NCI-H2029 treated with DMSO at 0.1 percent for 48 hours (cell line): ENCODE measurements at regions not wholly inside any gene's neighbourhood (a gene's known extent, or its start where the extent isn't known, plus 50 kb on each side); places are given as distances from the start of the nearest gene placed in this dataset.
"Not testable (repeated sequence)": the region's sequence is repeated elsewhere in the genome, so short reads cannot be mapped to it uniquely, and the experiment has no call there.

ENCODE experiments used
- DNase-seq: peaks from one replicate; lab custom pipeline; 2025; lab: John Stamatoyannopoulos, UW

- DNase-seq, result no peak
Measured at GRCh38 chr1:118828038-118828437, 160.1 kb downstream of the TBX15 start.

DNA sequence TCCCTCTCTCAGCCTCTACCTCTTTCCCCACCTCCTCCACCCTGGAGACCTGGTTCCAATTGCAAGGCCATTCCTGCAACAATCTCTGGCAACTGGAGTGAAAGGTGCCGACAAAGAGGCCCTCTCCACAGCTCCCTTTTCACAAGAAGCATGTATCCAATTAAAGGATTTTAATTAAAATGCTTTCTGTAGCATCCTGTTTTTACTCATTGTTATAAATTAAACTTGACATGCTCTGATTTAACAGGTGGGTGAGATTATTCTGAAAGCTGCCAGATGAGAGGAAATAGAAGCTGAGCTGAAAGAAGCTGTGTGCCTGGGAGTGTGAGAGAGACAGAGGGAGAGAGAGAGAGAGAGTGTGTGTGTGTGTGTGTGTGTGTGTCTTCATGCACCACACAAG lies 160.5 kb downstream of the TBX15 start:
- no peak for DNase-seq

DNA sequence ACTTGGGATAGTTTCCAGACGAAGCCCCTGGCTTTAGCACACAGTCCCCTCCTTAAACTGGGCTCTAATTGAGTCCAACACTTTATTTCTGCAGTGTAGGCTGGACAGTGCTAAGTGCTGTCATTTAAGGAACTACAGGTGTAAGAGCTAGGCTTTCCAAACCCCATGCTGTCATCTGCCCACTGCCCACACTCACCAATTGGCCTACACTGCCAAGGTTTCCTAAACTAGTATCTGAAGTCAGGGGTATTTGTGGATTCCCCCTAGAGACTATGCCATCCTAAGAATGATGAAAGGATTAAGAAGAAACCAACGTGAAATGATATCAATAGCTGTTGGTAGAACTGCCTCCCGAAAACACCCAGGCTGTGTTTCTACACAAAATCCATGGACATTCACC lies 160.9 kb downstream of the TBX15 start:
- no peak for DNase-seq

DNA sequence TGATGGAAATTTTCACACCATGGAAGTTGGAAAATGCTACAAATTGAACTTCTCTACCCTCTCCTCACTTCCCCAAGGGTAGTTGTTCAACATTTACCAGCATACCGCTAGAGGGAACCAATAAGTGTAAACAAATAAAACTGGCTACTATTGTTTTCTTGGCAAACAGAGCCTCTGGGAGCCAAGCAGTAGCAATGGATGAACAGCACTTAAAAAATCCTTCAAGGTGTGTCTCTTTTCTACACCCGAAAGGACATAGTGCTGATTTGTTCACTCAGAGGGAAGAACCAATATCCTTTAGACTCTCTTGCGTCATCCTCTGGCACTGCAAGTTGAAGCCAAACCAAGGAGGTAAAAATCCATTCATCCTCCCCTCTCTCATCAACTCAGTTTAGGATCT lies 161.5 kb downstream of the TBX15 start:
- no peak for DNase-seq

GRCh38 chr1:118825619-118826018 lies 162.5 kb downstream of the TBX15 start:
- DNase-seq, result no peak

- no peak for DNase-seq
Measured at GRCh38 chr1:118821801-118822200, 166.3 kb downstream of the TBX15 start.

GRCh38 chr1:118820864-118821263 lies 167.3 kb downstream of the TBX15 start:
- DNase-seq, result no peak

GRCh38 chr1:118815909-118816308 lies 172.2 kb downstream of the TBX15 start:
- DNase-seq, result no peak

DNA sequence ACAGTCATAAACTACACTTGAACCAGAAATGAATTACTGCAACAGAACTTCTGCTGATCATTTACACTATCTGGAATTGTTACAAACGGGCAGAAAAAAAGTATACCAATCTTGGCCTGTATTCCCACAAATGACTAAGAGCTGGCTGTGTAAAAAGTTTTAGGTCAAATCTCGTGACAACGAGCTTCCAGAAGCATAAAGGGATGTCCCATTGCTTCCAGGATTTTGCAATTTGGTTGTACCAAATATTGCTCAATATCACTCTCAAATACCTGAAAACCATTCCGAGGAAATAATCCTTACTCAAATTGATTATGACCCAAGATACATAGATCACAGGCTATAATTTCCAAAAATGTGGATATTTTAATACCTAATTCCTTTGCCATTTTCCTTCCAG lies 175.6 kb downstream of the TBX15 start:
- DNase-seq, result no peak

- DNase-seq, result no peak
Measured at GRCh38 chr1:118811156-118811555, 177.0 kb downstream of the TBX15 start.

- DNase-seq, result no peak
Measured at GRCh38 chr1:118809586-118809985, 178.6 kb downstream of the TBX15 start.

DNA sequence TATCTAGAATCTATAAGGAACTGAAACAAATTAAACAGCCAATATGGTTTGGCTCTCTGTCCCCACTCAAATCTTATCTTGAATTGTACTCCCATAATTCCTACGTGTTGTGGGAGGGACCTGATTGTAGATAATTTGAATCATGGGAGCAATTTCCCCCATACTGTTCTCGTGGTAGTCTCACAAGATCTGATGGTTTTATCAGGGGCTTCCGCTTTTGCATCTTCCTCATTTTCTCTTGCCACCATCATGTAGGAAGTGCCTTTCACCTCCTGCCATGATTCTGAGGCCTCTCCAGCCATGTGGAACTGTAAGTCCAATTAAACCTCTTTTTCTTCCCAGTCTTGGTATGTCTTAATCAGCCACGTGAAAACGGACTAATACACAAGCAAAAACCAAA lies 185.0 kb downstream of the TBX15 start:
- not testable (repeated sequence) for DNase-seq

DNA sequence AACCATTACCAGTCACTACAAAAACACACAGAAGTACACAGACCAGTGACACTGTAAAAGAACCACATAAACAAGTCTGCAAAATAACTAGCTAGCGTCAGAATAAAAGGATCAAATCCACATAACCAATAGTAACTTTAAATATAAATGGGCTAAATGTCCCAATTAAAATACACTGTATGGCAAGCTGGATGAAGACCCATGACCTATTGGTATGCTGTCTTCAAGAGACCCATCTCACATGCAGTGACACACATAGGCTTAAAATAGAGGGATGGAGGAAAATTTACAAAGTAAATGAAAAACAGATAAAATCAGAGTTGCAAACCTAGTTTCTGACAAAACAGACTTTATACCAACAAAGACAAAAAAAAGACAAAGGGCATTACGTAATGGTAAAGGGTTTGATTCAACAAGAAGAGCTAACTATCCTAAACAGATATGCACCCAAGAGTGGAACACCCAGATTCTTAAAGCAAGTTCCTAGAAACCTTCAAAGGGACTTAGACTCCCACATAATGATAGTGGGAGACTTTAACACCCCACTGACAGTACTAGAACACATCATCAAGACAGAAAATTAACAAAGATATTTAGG lies 196.9 kb downstream of the TBX15 start:
- no peak for DNase-seq

DNA sequence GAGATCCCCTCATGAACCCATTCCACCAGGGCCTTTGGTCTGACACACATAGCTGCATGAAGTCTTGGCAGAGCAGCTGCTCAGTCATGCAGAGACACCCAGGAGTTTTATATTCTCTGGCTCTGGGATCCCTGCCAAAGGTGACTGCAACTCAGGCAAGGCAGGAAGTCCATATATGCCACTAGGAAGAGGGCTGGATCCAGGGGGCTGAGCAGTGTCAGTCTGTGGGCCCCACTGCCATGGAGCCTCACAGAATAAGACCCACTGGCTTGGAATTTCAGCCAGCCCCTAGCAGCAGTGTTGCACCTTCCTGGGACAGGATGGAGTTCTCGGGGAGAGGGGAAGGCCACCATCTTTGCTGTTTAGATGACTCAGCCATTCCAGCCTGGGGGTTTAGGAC lies 199.7 kb downstream of the TBX15 start:
- DNase-seq, result peak; percentile 69

- no peak for DNase-seq
Measured at GRCh38 chr1:118786454-118787155, 201.5 kb downstream of the TBX15 start.

DNA sequence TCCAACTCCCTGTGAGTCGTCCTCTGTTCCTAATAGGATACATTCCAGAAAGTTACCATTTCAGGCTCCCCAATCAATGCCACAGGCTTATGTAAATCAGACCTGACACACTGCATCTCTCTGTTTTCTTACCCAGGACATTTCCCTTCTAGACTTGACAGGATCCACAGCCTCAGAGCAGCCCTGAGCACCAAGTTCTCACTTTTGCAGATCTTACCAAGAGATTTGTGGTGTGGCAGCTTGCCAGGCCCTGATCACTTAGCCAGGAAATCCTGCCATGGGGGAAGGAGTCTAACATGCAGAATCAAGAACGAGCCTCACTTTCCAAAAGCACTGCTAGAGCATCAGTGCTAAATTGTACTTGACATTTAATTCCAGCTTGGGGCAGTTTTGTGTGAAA lies 202.9 kb downstream of the TBX15 start:
- DNase-seq, result no peak

DNA sequence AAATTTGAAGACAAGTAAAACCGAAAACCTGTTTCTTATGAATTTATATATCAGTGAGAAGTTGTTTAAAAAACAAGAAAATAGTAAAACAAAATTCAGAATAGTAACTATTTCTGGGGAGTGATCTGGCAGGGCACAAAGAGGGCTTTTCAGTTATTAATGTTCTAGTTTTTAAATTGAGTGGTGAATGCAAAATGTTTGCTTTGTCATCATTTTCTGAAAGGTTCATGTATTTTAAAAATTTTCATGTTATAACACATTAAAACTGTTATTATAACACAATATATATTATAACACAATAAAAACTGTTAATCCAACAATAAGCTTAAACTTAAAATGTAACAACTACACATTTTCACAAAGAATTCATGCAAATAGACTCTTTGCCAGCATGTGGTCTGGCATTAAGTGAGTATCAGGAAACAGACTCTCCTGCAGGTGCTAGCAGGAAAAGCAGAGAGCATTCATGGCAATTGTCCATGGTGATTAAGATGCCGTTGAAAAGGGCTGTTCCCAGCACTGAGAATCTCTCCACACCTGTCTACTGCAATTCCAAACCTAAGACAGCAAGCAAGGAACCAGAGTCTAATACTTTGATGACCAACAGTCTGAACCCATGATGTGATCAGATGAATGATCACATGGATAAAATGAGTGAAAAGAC lies 204.9 kb downstream of the TBX15 start:
- DNase-seq, result peak; percentile 65

GRCh38 chr1:118773656-118774055 lies 214.5 kb downstream of the TBX15 start:
- no peak for DNase-seq

DNA sequence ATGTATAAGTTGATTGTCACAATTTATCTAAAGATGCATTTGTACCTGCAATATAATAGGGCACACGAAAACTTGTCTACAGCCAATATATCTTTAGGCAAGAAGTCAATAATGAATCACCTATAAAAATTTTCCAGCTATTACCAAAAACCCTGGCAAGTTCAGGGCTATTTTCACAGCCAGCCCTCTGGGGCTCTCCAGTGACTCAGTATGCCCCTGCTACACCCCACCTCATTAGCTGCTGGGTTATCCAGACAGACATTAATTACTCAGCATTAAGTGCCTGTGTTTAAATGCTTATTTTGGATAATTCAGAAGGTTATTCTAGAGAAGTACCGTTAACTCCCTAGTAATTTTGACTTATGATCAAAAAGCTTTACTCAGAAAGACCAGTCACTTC lies 220.2 kb downstream of the TBX15 start:
- DNase-seq, result no peak

- no peak for DNase-seq
Measured at GRCh38 chr1:118753976-118754375, 234.2 kb downstream of the TBX15 start.

GRCh38 chr1:118751166-118751565 lies 237.0 kb downstream of the TBX15 start:
- no peak for DNase-seq

GRCh38 chr1:118744420-118744819 lies 243.7 kb downstream of the TBX15 start:
- no peak for DNase-seq

DNA sequence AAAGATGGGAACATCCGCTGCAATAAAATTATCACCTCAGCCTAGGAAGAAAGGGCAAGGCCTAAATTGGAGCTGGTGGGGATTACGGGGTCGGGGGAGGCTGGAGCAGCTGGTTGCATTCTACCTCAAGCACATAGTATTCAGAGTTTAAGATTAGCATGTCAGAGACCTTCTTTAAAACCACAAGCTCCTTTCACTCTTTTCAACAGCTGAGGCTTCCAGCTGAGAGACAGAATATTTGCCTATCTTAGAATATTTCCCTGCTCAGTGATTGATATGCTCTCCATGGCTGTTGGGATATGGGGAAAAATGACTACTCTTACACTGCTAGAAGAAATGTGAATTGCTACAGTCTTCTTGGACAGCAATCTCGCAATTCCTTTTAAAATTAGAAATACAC lies 248.6 kb downstream of the TBX15 start:
- no peak for DNase-seq

GRCh38 chr1:118736322-118736721 lies 251.8 kb downstream of the TBX15 start:
- DNase-seq, result no peak
